Skin of body (tissue), 1 donor: ENCODE measurements at regions not wholly inside any gene's neighbourhood (a gene's known extent, or its start where the extent isn't known, plus 50 kb on each side); places are given as distances from the start of the nearest gene placed in this dataset.
A peak's percentile ranks its signal among the peaks of the same experiment; 100 is the strongest.

ENCODE experiments used
- DNase-seq: peaks from one replicate; lab custom pipeline; 2025; lab: John Stamatoyannopoulos, UW

- DNase-seq, result no peak
Measured at GRCh38 chr3:14286887-14287500, 108.4 kb downstream of the LSM3 start.

- no peak for DNase-seq
Measured at GRCh38 chr3:14288177-14288788, 109.7 kb downstream of the LSM3 start.

GRCh38 chr3:14288833-14289451, 110.3 kb downstream of the LSM3 start:
- no peak for DNase-seq

- DNase-seq, result peak; percentile 45
Measured at GRCh38 chr3:14289590-14290461, 111.2 kb downstream of the LSM3 start.

- DNase-seq, result no peak
Measured at GRCh38 chr3:14290631-14291385, 111.6 kb upstream of the SLC6A6 start.

- no peak for DNase-seq
Measured at GRCh38 chr3:14295037-14295436, 107.4 kb upstream of the SLC6A6 start.

- DNase-seq, result no peak
Measured at GRCh38 chr3:14295801-14296200, 106.6 kb upstream of the SLC6A6 start.

- no peak for DNase-seq
Measured at GRCh38 chr3:14297305-14297704, 105.1 kb upstream of the SLC6A6 start.

- DNase-seq, result peak; percentile 12
Measured at GRCh38 chr3:14297784-14298236, 104.6 kb upstream of the SLC6A6 start.

GRCh38 chr3:14298442-14298841, 104.0 kb upstream of the SLC6A6 start:
- DNase-seq, result no peak

GRCh38 chr3:14298991-14299555, 103.3 kb upstream of the SLC6A6 start:
- no peak for DNase-seq

- no peak for DNase-seq
Measured at GRCh38 chr3:14299767-14300166, 102.6 kb upstream of the SLC6A6 start.

GRCh38 chr3:14300721-14301399, 101.5 kb upstream of the SLC6A6 start:
- DNase-seq, result no peak

GRCh38 chr3:14301558-14301957, 100.8 kb upstream of the SLC6A6 start:
- DNase-seq, result no peak

GRCh38 chr3:14303336-14304100, 98.9 kb upstream of the SLC6A6 start:
- no peak for DNase-seq

GRCh38 chr3:14304101-14305045, 98.0 kb upstream of the SLC6A6 start:
- no peak for DNase-seq

GRCh38 chr3:14305324-14305723, 97.1 kb upstream of the SLC6A6 start:
- no peak for DNase-seq

- no peak for DNase-seq
Measured at GRCh38 chr3:14306142-14306541, 96.3 kb upstream of the SLC6A6 start.
